ENCODE measurements at regions not wholly inside any gene's neighbourhood (a gene's known extent, or its start where the extent isn't known, plus 50 kb on each side); places are given as distances from the start of the nearest gene placed in this dataset.

DNA sequence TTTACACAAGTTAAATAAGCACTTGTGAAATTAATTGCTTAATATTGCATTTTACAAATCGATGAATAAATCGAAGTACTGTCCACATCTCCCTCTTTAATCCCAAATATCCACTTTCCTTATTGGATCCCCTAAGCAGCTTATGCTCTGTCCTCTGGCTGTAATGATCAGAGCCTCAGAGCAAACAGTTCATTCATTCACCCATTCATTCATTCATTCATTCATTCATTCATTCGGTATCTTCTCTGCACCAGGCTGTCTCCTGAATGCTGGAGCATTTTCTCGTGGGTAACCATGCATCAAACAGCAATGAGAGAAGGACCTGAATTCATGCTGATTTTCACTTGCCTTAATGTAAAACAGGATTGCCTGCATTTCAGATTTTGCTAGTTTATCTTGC lies 69.5 kb upstream of the IGSF21 start:
- intact Hi-C loops (cut with DNase I): no loop called here
- H3K27me3 ChIP-seq (ENCODE audit: low read depth): peaks cover 13% of the 10 kb centered on the region
- no peak for ATAC-seq
- TF ChIP-seq, protein P1, sequence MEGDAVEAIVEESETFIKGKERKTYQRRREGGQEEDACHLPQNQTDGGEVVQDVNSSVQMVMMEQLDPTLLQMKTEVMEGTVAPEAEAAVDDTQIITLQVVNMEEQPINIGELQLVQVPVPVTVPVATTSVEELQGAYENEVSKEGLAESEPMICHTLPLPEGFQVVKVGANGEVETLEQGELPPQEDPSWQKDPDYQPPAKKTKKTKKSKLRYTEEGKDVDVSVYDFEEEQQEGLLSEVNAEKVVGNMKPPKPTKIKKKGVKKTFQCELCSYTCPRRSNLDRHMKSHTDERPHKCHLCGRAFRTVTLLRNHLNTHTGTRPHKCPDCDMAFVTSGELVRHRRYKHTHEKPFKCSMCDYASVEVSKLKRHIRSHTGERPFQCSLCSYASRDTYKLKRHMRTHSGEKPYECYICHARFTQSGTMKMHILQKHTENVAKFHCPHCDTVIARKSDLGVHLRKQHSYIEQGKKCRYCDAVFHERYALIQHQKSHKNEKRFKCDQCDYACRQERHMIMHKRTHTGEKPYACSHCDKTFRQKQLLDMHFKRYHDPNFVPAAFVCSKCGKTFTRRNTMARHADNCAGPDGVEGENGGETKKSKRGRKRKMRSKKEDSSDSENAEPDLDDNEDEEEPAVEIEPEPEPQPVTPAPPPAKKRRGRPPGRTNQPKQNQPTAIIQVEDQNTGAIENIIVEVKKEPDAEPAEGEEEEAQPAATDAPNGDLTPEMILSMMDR (IDR thresholded peaks at IDR 0.05): no peak
- DNase-seq: no peak
- H3K9me3 ChIP-seq: no peaks in the 10 kb centered on the region
- H3K4me3 ChIP-seq: no peak overlapping the region
- H3K4me1 ChIP-seq: no peaks in the 10 kb centered on the region
- no peak overlapping the region for H3K27ac ChIP-seq
- H3K36me3 ChIP-seq: no peaks in the 10 kb centered on the region

DNA sequence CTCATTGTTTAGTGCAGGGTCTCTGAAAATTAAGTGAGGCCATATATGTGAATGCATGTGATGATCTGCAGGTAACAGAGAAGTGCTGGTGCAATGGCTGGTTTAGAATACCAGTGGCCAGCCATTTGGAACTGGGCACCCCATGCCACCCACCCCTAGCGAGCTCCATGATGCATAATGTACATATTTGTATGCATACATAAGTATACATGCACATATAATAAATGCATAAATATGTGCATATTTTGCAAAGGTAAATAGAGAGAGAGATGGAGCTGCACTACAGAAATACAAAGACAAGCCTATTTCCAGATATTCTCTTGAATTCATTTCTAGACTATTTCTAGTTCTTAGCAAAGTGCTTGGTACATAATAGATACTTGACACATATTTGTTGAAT lies 68.5 kb upstream of the IGSF21 start:
- Histone ChIP-seq H3K27ac (no peak overlapping the region), H3K36me3 (no peaks in the 10 kb centered on the region), H3K4me1 (no peaks in the 10 kb centered on the region), H3K4me3 (no peak overlapping the region), H3K9me3 (no peaks in the 10 kb centered on the region), H3K27me3 (ENCODE audit: low read depth) (peaks cover 13% of the 10 kb centered on the region)
- TF ChIP-seq, protein P1 (IDR thresholded peaks at IDR 0.05): no peak
- no peak for DNase-seq
- intact Hi-C loops (cut with DNase I): no loop called here
- no peak for ATAC-seq

- Histone ChIP-seq H3K4me1 (no peaks in the 10 kb centered on the region), H3K9me3 (no peaks in the 10 kb centered on the region), H3K27me3 (ENCODE audit: low read depth) (peaks cover 21% of the 10 kb centered on the region), H3K36me3 (no peaks in the 10 kb centered on the region), H3K4me3 (no peak overlapping the region), H3K27ac (no peak overlapping the region)
- intact Hi-C loops (cut with DNase I): no loop called here
- DNase-seq (no peak), ATAC-seq (peak; percentile 81 to 85)
- TF ChIP-seq, protein P1 (IDR thresholded peaks at IDR 0.05): no peak
These were observed 66.5 kb upstream of the IGSF21 start for GRCh38 chr1:18041102-18041501.

GRCh38 chr1:18041685-18042355 lies 65.8 kb upstream of the IGSF21 start:
- TF ChIP-seq, protein P1 (IDR thresholded peaks at IDR 0.05): no peak
- Histone ChIP-seq H3K4me1 (no peaks in the 10 kb centered on the region), H3K27me3 (ENCODE audit: low read depth) (peaks cover 21% of the 10 kb centered on the region), H3K36me3 (no peaks in the 10 kb centered on the region), H3K9me3 (no peaks in the 10 kb centered on the region), H3K4me3 (no peak overlapping the region), H3K27ac (no peak overlapping the region)
- intact Hi-C loops (cut with DNase I): no loop called here
- ATAC-seq: no peak
- DNase-seq: no peak

DNA sequence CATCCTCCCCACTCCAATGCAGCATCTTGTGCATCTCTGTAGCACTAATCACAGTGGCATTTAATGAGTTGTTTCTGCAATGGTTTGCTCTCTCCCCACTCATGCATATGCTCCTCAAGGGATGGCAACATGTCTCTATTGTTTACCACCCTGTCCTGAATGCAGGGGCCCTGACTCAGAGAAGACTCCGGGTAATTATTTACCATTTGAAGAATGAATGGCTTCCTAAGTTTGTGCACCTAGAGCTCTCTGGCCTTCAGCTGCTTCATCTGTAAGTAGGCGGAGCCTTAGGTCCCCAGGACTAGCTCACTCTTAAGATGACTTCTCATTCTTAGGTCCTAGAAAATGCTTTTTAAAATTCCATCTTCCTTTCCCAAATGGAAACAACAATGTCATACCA lies 63.7 kb upstream of the IGSF21 start:
- TF ChIP-seq, protein P1 (IDR thresholded peaks at IDR 0.05): no peak
- Histone ChIP-seq H3K27ac (no peak overlapping the region), H3K9me3 (no peaks in the 10 kb centered on the region), H3K27me3 (ENCODE audit: low read depth) (peaks cover 17% of the 10 kb centered on the region), H3K4me1 (no peaks in the 10 kb centered on the region), H3K4me3 (no peak overlapping the region), H3K36me3 (no peaks in the 10 kb centered on the region)
- intact Hi-C loops (cut with DNase I): no loop called here
- no peak for ATAC-seq
- no peak for DNase-seq
